ENCODE measurements at regions not wholly inside any gene's neighbourhood (a gene's known extent, or its start where the extent isn't known, plus 50 kb on each side); places are given as distances from the start of the nearest gene placed in this dataset.

- TF ChIP-seq FOXK2 (IDR thresholded peaks at IDR 0.05) (no peak), FOXA1 (IDR thresholded peaks at IDR 0.05) (no peak), ARNT (IDR thresholded peaks at IDR 0.05) (no peak), NFRKB (IDR thresholded peaks at IDR 0.05) (no peak), SUZ12 (IDR thresholded peaks at IDR 0.05) (no peak), SP1 (IDR thresholded peaks at IDR 0.05) (no peak), ELF4 (IDR thresholded peaks at IDR 0.05) (no peak), BHLHE40 (IDR thresholded peaks at IDR 0.05; ENCODE audit: borderline replicate concordance) (no peak)
Observed at GRCh38 chr11:22461626-22462025, 123.4 kb downstream of the SLC17A6 start.

Measured in HEK293T (cell line).